ENCODE measurements at regions not wholly inside any gene's neighbourhood (a gene's known extent, or its start where the extent isn't known, plus 50 kb on each side); places are given as distances from the start of the nearest gene placed in this dataset.

- no peaks in the 10 kb centered on the region for H3K4me1 ChIP-seq (ENCODE audit: control insufficient read depth, low read length)
- no peak overlapping the region for H3K27ac ChIP-seq (ENCODE audit: low read depth, low read length)
- H3K36me3 ChIP-seq (ENCODE audit: control insufficient read depth, low read length) = no peaks in the 10 kb centered on the region
- peaks cover 16% of the 10 kb centered on the region; the same call in 1 of the 2 replicates for H3K9me3 ChIP-seq (ENCODE audit: control insufficient read depth, insufficient read depth, low read length)
- H3K4me3 ChIP-seq (ENCODE audit: low read length) = no peak overlapping the region
- no peaks in the 10 kb centered on the region for H3F3A ChIP-seq (ENCODE audit: control insufficient read depth, insufficient read depth)
- no peak overlapping the region for H3K4me2 ChIP-seq (ENCODE audit: low read length)
- no peaks in the 10 kb centered on the region for H3K79me2 ChIP-seq (ENCODE audit: control insufficient read depth, low read length)
- no peaks in the 10 kb centered on the region for H3K9me2 ChIP-seq (replicated peaks; ENCODE audit: control insufficient read depth, low read length)
- H4K20me1 ChIP-seq (ENCODE audit: control insufficient read depth, insufficient read depth, low read depth, low read length) = no peaks in the 10 kb centered on the region
- no peak for TF ChIP-seq EZH2phosphoT487 (IDR thresholded peaks at IDR 0.05; ENCODE audit: borderline replicate concordance, low read length)
- TF ChIP-seq, protein P1, sequence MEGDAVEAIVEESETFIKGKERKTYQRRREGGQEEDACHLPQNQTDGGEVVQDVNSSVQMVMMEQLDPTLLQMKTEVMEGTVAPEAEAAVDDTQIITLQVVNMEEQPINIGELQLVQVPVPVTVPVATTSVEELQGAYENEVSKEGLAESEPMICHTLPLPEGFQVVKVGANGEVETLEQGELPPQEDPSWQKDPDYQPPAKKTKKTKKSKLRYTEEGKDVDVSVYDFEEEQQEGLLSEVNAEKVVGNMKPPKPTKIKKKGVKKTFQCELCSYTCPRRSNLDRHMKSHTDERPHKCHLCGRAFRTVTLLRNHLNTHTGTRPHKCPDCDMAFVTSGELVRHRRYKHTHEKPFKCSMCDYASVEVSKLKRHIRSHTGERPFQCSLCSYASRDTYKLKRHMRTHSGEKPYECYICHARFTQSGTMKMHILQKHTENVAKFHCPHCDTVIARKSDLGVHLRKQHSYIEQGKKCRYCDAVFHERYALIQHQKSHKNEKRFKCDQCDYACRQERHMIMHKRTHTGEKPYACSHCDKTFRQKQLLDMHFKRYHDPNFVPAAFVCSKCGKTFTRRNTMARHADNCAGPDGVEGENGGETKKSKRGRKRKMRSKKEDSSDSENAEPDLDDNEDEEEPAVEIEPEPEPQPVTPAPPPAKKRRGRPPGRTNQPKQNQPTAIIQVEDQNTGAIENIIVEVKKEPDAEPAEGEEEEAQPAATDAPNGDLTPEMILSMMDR (IDR thresholded peaks at IDR 0.05; ENCODE audit: low read depth, low read length, poor library complexity, severe bottlenecking) = no peak
- H3K27me3 ChIP-seq (ENCODE audit: control insufficient read depth, low read length) = no peaks in the 10 kb centered on the region
These were observed 54.7 kb upstream of the DSCAM start for GRCh38 chr21:40901691-40902090.

DNA sequence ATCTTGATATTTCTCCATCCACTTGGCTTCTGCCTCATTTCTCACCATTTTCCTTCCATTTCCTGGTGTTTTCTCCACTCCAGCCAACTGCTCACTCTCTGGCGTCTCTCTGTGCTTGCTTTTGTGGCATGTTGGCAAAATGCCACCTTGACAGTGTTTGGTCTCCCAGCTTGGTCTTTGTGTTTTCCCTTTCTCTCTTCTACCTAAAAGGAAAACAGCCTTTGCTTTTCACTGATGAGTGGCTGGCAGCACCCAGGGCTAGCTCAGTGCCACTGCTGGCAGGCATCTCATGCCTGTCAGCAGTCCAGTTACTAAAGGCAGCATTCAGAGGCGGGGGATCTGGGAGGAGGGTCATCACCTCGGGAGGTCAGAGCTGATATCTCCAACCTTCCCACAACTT, 55.3 kb upstream of the DSCAM start:
- Histone ChIP-seq H3K9me2 (replicated peaks; ENCODE audit: control insufficient read depth, low read length) (no peaks in the 10 kb centered on the region), H3K27me3 (ENCODE audit: control insufficient read depth, low read length) (no peaks in the 10 kb centered on the region), H3K4me3 (ENCODE audit: low read length) (no peak overlapping the region), H3K9me3 (ENCODE audit: control insufficient read depth, insufficient read depth, low read length) (peaks cover 14% of the 10 kb centered on the region; the same call in 1 of the 2 replicates), H3K36me3 (ENCODE audit: control insufficient read depth, low read length) (no peaks in the 10 kb centered on the region), H3K4me1 (ENCODE audit: control insufficient read depth, low read length) (no peaks in the 10 kb centered on the region), H4K20me1 (ENCODE audit: control insufficient read depth, insufficient read depth, low read depth, low read length) (no peaks in the 10 kb centered on the region), H3K4me2 (ENCODE audit: low read length) (no peak overlapping the region), H3K27ac (ENCODE audit: low read depth, low read length) (no peak overlapping the region), H3K79me2 (ENCODE audit: control insufficient read depth, low read length) (no peaks in the 10 kb centered on the region), H3F3A (ENCODE audit: control insufficient read depth, insufficient read depth) (no peaks in the 10 kb centered on the region)
- TF ChIP-seq, protein P1 (IDR thresholded peaks at IDR 0.05; ENCODE audit: low read depth, low read length, poor library complexity, severe bottlenecking) = no peak
- no peak for TF ChIP-seq EZH2phosphoT487 (IDR thresholded peaks at IDR 0.05; ENCODE audit: borderline replicate concordance, low read length)

DNA sequence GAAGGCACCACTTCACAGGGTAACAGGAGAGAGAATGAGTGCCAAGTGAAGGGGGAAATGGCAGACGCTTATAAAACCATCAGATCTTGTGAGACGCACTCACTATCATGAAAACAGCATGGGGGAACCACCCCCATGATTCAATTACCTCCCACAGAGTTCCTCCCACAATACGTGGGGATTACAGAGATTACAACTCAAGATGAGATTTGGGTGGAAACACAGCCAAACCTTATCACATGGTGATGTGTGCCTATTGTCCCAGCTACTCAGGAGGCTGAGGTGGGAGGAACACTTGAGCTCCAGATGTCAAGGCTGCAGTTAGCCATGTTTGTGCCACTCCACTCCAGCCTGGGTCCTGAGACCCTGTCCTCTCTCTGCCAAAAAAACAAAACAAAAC, 56.0 kb upstream of the DSCAM start:
- H3K4me3 ChIP-seq (ENCODE audit: low read length) = no peak overlapping the region

More for the DNA sequence above, 56.0 kb upstream of the DSCAM start:
- Histone ChIP-seq H3K79me2 (ENCODE audit: control insufficient read depth, low read length) (no peaks in the 10 kb centered on the region), H3K36me3 (ENCODE audit: control insufficient read depth, low read length) (no peaks in the 10 kb centered on the region), H3K9me2 (replicated peaks; ENCODE audit: control insufficient read depth, low read length) (no peaks in the 10 kb centered on the region), H3K4me2 (ENCODE audit: low read length) (no peak overlapping the region), H3K4me1 (ENCODE audit: control insufficient read depth, low read length) (no peaks in the 10 kb centered on the region), H4K20me1 (ENCODE audit: control insufficient read depth, insufficient read depth, low read depth, low read length) (no peaks in the 10 kb centered on the region), H3K27me3 (ENCODE audit: control insufficient read depth, low read length) (no peaks in the 10 kb centered on the region), H3K27ac (ENCODE audit: low read depth, low read length) (no peak overlapping the region), H3K9me3 (ENCODE audit: control insufficient read depth, insufficient read depth, low read length) (peaks cover 14% of the 10 kb centered on the region; the same call in 1 of the 2 replicates), H3F3A (ENCODE audit: control insufficient read depth, insufficient read depth) (no peaks in the 10 kb centered on the region)
- TF ChIP-seq, protein P1 (IDR thresholded peaks at IDR 0.05; ENCODE audit: low read depth, low read length, poor library complexity, severe bottlenecking) = no peak
- TF ChIP-seq EZH2phosphoT487 (IDR thresholded peaks at IDR 0.05; ENCODE audit: borderline replicate concordance, low read length) = no peak

Measured in DOHH2 (cell line).